ENCODE measurements at regions not wholly inside any gene's neighbourhood (a gene's known extent, or its start where the extent isn't known, plus 50 kb on each side); places are given as distances from the start of the nearest gene placed in this dataset.

DNA sequence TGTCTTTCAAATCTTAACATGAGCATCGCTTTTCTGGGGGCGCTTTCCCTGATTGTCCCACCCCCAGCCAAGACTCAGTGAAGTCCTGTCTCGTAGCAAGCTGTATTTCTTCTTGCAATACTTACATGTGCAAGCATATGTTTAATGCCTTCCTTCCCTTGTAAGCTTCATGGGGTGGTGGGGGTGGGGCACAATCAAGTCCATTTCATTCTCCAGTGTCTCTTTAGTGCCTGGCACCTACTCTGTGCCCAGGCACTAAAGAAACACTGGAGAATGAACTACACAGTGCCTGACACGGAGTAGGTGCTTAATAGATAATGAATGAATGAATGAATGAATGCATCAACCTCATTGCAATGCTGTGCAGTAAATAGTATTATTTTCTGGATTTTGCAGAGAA, 143.1 kb downstream of the PLPP3 start:
- Histone ChIP-seq H3K4me3 (replicated peaks in 1 of 3; ENCODE audit: low read depth in 2 of 3, low read length in 3 of 3) (no peak overlapping the region), H2AFZ (ENCODE audit: insufficient read depth, low read depth, low read length, poor library complexity, severe bottlenecking) (no peak overlapping the region), H3K4me2 (replicated peaks; ENCODE audit: extremely low read depth, low read length, poor library complexity, severe bottlenecking) (no peak overlapping the region), H3K9ac (ENCODE audit: insufficient read depth, low read length, poor library complexity, severe bottlenecking) (no peak overlapping the region), H3K9me3 (replicated peaks in 1 of 2; ENCODE audit: control insufficient read depth in 1 of 2, insufficient read depth in 1 of 2, low read length in 2 of 2) (no peaks in the 10 kb centered on the region), H3K27me3 (ENCODE audit: control insufficient read depth in 2 of 2, insufficient read depth in 2 of 2, low read length in 2 of 2) (no peaks in the 10 kb centered on the region), H4K20me1 (ENCODE audit: insufficient read depth, low read length) (no peaks in the 10 kb centered on the region), H3K27ac (ENCODE audit: low read depth in 1 of 2, low read length in 2 of 2) (no peak overlapping the region), H3K4me1 (ENCODE audit: control insufficient read depth in 1 of 2, insufficient read depth in 2 of 2, low read length in 2 of 2) (peaks cover 3 to 6% of the 10 kb centered on the region in 2 donors), H3K36me3 (replicated peaks in 1 of 2; ENCODE audit: control insufficient read depth in 1 of 2, insufficient read depth in 2 of 2, low read length in 2 of 2) (no peaks in the 10 kb centered on the region), H3K79me2 (ENCODE audit: insufficient read depth, low read length) (no peaks in the 10 kb centered on the region)
- H3K4me1 Mint-ChIP-seq: peaks cover 27% of the 10 kb centered on the region
- DNase-seq: no peak
- H3K27me3 Mint-ChIP-seq (ENCODE audit: low read depth in 3 of 3): peaks cover 2 to 8% (median 3%) of the 10 kb centered on the region in 3 donors
- TF ChIP-seq, protein P1, sequence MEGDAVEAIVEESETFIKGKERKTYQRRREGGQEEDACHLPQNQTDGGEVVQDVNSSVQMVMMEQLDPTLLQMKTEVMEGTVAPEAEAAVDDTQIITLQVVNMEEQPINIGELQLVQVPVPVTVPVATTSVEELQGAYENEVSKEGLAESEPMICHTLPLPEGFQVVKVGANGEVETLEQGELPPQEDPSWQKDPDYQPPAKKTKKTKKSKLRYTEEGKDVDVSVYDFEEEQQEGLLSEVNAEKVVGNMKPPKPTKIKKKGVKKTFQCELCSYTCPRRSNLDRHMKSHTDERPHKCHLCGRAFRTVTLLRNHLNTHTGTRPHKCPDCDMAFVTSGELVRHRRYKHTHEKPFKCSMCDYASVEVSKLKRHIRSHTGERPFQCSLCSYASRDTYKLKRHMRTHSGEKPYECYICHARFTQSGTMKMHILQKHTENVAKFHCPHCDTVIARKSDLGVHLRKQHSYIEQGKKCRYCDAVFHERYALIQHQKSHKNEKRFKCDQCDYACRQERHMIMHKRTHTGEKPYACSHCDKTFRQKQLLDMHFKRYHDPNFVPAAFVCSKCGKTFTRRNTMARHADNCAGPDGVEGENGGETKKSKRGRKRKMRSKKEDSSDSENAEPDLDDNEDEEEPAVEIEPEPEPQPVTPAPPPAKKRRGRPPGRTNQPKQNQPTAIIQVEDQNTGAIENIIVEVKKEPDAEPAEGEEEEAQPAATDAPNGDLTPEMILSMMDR (IDR thresholded peaks at IDR 0.05): no peak
- H3K4me3 Mint-ChIP-seq: no peak overlapping the region
- intact Hi-C loops (cut with micrococcal nuclease): no loop called here
- WGBS (ENCODE audit: insufficient coverage): 100% methylated on average over 1 of the region's 4 CpGs
- H3K9me3 Mint-ChIP-seq: no peaks in the 10 kb centered on the region
- no peak overlapping the region for H3K27ac Mint-ChIP-seq
- H3K36me3 Mint-ChIP-seq: no peaks in the 10 kb centered on the region

- Histone ChIP-seq H3K27me3 (ENCODE audit: control insufficient read depth in 2 of 2, insufficient read depth in 2 of 2, low read length in 2 of 2) (no peaks in the 10 kb centered on the region), H4K20me1 (ENCODE audit: insufficient read depth, low read length) (no peaks in the 10 kb centered on the region), H3K4me2 (replicated peaks; ENCODE audit: extremely low read depth, low read length, poor library complexity, severe bottlenecking) (no peak overlapping the region), H3K27ac (ENCODE audit: low read depth in 1 of 2, low read length in 2 of 2) (no peak overlapping the region), H3K4me3 (replicated peaks in 1 of 3; ENCODE audit: low read depth in 2 of 3, low read length in 3 of 3) (no peak overlapping the region), H3K79me2 (ENCODE audit: insufficient read depth, low read length) (no peaks in the 10 kb centered on the region), H3K9ac (ENCODE audit: insufficient read depth, low read length, poor library complexity, severe bottlenecking) (no peak overlapping the region), H3K36me3 (replicated peaks in 1 of 2; ENCODE audit: control insufficient read depth in 1 of 2, insufficient read depth in 2 of 2, low read length in 2 of 2) (no peaks in the 10 kb centered on the region), H3K9me3 (replicated peaks in 1 of 2; ENCODE audit: control insufficient read depth in 1 of 2, insufficient read depth in 1 of 2, low read length in 2 of 2) (no peaks in the 10 kb centered on the region), H3K4me1 (ENCODE audit: control insufficient read depth in 1 of 2, insufficient read depth in 2 of 2, low read length in 2 of 2) (peaks cover 3 to 6% of the 10 kb centered on the region in 2 donors), H2AFZ (ENCODE audit: insufficient read depth, low read depth, low read length, poor library complexity, severe bottlenecking) (no peak overlapping the region)
- intact Hi-C loops (cut with micrococcal nuclease): no loop called here
- no peak for DNase-seq
- Mint-ChIP-seq H3K4me3 (no peak overlapping the region), H3K27me3 (ENCODE audit: low read depth in 3 of 3) (peaks cover 2 to 8% (median 3%) of the 10 kb centered on the region in 3 donors), H3K9me3 (no peaks in the 10 kb centered on the region), H3K4me1 (peaks cover 27% of the 10 kb centered on the region), H3K36me3 (no peaks in the 10 kb centered on the region), H3K27ac (peak overlapping the region in 1 of 7 donors; percentile 41)
- TF ChIP-seq, protein P1 (IDR thresholded peaks at IDR 0.05): no peak
- 82% methylated on average over 2 of the region's 2 CpGs for WGBS (ENCODE audit: insufficient coverage)
Observed at GRCh38 chr1:56435434-56436262, 143.7 kb downstream of the PLPP3 start.

All from CD14-positive monocyte (primary cell).